Activated T-cell treated with anti-CD3 and anti-CD28 coated beads, Interleukin-2, amount 50 U/mL, for 4 hours (primary cell): ENCODE measurements at regions not wholly inside any gene's neighbourhood (a gene's known extent, or its start where the extent isn't known, plus 50 kb on each side); places are given as distances from the start of the nearest gene placed in this dataset.

Experiments used
- ATAC-seq, 2 donors: fragments of 200-7000 bp; cut with Tn5 transposase; one replicate each; pipeline ENCODE4 v1.10.0; 2021
- DNase-seq: peaks from one replicate; pipeline ENCODE4 v3.0.0-alpha.2; 2020
- H3K27me3 Mint-ChIP-seq: one replicate; pipeline ENCODE4 v1.8.0; 2021; ENCODE audit warnings: low read depth, mixed read lengths
- H3K36me3 Mint-ChIP-seq: one replicate; pipeline ENCODE4 v1.8.0; 2022; ENCODE audit warnings: mixed read lengths; ENCODE audit not compliant: insufficient read depth
- H3K4me1 Mint-ChIP-seq: one replicate; pipeline ENCODE4 v1.8.0; 2021; ENCODE audit warnings: low read depth, mixed read lengths
- H3K4me3 Mint-ChIP-seq: one replicate; pipeline ENCODE4 v1.8.0; 2021; ENCODE audit warnings: mild to moderate bottlenecking, moderate library complexity, mixed read lengths
- H3K9me3 Mint-ChIP-seq: one replicate; pipeline ENCODE4 v1.8.0; 2021; ENCODE audit warnings: mixed read lengths

- no peaks in the 10 kb centered on the region for H3K36me3 Mint-ChIP-seq
- H3K4me3 Mint-ChIP-seq: no peak overlapping the region
- H3K27me3 Mint-ChIP-seq: no peaks in the 10 kb centered on the region
- H3K9me3 Mint-ChIP-seq: no peaks in the 10 kb centered on the region
- no peaks in the 10 kb centered on the region for H3K4me1 Mint-ChIP-seq
- no peak for ATAC-seq
- no peak for DNase-seq
These were observed 54.2 kb upstream of the ADGRF1 start for GRCh38 chr6:47096211-47096895.

- Mint-ChIP-seq H3K4me3 (no peak overlapping the region), H3K9me3 (no peaks in the 10 kb centered on the region), H3K4me1 (no peaks in the 10 kb centered on the region), H3K36me3 (no peaks in the 10 kb centered on the region), H3K27me3 (no peaks in the 10 kb centered on the region)
- ATAC-seq (no peak), DNase-seq (no peak)
These were observed 52.3 kb upstream of the ADGRF1 start for GRCh38 chr6:47094241-47094925.

GRCh38 chr6:47093169-47093568 is 51.0 kb upstream of the ADGRF1 start:
- Mint-ChIP-seq H3K9me3 (no peaks in the 10 kb centered on the region), H3K4me1 (no peaks in the 10 kb centered on the region), H3K36me3 (no peaks in the 10 kb centered on the region), H3K4me3 (no peak overlapping the region), H3K27me3 (no peaks in the 10 kb centered on the region)
- ATAC-seq: no peak
- DNase-seq: no peak

- DNase-seq: no peak
- Mint-ChIP-seq H3K27me3 (no peaks in the 10 kb centered on the region), H3K9me3 (no peaks in the 10 kb centered on the region), H3K4me3 (no peak overlapping the region), H3K36me3 (no peaks in the 10 kb centered on the region), H3K4me1 (no peaks in the 10 kb centered on the region)
- ATAC-seq: no peak
These were observed 49.9 kb upstream of the ADGRF1 start for GRCh38 chr6:47091886-47092668.
